ENCODE measurements at regions not wholly inside any gene's neighbourhood (a gene's known extent, or its start where the extent isn't known, plus 50 kb on each side); places are given as distances from the start of the nearest gene placed in this dataset.

DNA sequence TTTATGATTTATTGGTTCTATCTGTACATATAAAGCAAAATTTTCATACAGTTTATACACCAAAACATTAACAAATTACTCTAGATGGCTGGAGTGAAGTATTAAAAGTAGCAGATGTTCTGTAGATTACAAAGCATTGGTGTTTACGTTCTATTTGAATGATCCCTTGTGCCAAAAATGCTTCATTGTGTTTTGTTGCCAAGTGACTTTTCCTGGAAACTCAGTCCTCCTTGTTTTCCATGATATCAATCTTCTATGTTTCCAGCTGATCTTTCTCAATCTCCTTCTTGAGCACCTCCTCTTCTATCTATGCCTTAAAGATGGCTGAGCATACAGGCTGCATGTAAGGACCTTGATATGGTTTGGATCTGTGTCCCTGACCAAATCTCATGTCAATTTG, 263.6 kb upstream of the CTSO start:
- TF ChIP-seq, protein P1, sequence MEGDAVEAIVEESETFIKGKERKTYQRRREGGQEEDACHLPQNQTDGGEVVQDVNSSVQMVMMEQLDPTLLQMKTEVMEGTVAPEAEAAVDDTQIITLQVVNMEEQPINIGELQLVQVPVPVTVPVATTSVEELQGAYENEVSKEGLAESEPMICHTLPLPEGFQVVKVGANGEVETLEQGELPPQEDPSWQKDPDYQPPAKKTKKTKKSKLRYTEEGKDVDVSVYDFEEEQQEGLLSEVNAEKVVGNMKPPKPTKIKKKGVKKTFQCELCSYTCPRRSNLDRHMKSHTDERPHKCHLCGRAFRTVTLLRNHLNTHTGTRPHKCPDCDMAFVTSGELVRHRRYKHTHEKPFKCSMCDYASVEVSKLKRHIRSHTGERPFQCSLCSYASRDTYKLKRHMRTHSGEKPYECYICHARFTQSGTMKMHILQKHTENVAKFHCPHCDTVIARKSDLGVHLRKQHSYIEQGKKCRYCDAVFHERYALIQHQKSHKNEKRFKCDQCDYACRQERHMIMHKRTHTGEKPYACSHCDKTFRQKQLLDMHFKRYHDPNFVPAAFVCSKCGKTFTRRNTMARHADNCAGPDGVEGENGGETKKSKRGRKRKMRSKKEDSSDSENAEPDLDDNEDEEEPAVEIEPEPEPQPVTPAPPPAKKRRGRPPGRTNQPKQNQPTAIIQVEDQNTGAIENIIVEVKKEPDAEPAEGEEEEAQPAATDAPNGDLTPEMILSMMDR (IDR thresholded peaks at IDR 0.05): no peak
- TF ChIP-seq ZFX (IDR thresholded peaks at IDR 0.05; ENCODE audit: borderline replicate concordance): no peak

Measured in 22Rv1 (cell line).